ENCODE measurements at regions not wholly inside any gene's neighbourhood (a gene's known extent, or its start where the extent isn't known, plus 50 kb on each side); places are given as distances from the start of the nearest gene placed in this dataset.

DNA sequence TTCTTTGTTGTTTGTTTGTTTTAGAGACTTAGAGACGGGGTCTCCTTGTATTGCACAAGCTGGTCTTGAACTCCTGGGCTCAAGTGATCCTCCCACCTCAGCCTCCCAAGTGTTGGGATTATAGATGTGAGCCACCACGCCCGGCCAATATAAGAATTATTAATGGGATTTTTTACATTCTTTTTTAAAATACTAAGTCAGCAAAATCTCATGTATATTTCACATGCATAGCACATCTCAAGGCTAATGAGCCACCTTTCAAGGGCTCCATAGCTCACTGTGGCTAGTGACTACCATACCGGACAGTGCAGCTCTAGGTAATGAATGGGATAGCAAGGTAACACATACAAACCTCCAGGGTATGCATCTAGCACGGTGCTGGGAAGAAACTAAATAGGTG lies 361.4 kb downstream of the SAMD5 start:
- no peak for TF ChIP-seq POLR2A (IDR thresholded peaks at IDR 0.05; ENCODE audit: extremely low read depth, insufficient read length)
- no peak for TF ChIP-seq MYC (IDR thresholded peaks at IDR 0.05; ENCODE audit: low read depth, low read length)
- TF ChIP-seq, protein P1, sequence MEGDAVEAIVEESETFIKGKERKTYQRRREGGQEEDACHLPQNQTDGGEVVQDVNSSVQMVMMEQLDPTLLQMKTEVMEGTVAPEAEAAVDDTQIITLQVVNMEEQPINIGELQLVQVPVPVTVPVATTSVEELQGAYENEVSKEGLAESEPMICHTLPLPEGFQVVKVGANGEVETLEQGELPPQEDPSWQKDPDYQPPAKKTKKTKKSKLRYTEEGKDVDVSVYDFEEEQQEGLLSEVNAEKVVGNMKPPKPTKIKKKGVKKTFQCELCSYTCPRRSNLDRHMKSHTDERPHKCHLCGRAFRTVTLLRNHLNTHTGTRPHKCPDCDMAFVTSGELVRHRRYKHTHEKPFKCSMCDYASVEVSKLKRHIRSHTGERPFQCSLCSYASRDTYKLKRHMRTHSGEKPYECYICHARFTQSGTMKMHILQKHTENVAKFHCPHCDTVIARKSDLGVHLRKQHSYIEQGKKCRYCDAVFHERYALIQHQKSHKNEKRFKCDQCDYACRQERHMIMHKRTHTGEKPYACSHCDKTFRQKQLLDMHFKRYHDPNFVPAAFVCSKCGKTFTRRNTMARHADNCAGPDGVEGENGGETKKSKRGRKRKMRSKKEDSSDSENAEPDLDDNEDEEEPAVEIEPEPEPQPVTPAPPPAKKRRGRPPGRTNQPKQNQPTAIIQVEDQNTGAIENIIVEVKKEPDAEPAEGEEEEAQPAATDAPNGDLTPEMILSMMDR (IDR thresholded peaks at IDR 0.05; ENCODE audit: low read depth, low read length): no peak
- TF ChIP-seq, protein P2, sequence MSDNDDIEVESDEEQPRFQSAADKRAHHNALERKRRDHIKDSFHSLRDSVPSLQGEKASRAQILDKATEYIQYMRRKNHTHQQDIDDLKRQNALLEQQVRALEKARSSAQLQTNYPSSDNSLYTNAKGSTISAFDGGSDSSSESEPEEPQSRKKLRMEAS (IDR thresholded peaks at IDR 0.05; ENCODE audit: low read depth, low read length): no peak
- H3K4me3 ChIP-seq (ENCODE audit: low read depth, low read length): no peak overlapping the region
- no peak for DNase-seq (ENCODE audit: low read depth)

DNA sequence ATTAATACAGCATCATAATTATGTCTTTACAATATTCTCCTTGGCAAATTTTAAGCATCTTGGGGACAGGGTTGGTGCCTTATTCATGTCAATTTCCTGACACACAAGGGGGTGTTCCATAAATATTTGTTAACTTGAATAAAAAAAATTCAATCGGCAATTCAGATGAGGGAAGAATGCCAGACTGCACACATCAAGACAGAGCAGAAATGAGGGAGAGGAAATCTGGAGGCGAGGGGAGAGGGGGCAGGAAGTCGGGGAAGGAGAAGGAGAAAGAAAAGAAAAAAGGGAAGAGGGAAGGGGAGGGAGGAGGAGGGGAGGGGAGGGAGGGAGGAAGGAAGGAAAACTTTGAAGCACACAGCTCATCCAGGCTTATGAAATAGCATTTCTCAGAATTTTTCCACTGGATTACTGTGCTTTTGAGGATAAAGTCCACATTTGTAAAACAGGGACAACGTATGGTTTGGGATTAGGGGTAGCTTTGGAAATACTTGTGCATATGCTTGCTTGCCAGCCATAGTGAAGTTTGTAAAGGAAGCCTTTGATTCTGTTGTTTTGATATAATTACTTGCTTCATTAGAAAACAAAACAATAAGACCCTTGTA lies 362.1 kb downstream of the SAMD5 start:
- no peak overlapping the region for H3K4me3 ChIP-seq (ENCODE audit: low read depth, low read length)
- DNase-seq (ENCODE audit: low read depth): no peak
- TF ChIP-seq, protein P2 (IDR thresholded peaks at IDR 0.05; ENCODE audit: low read depth, low read length): no peak
- TF ChIP-seq POLR2A (IDR thresholded peaks at IDR 0.05; ENCODE audit: extremely low read depth, insufficient read length): no peak
- no peak for TF ChIP-seq MYC (IDR thresholded peaks at IDR 0.05; ENCODE audit: low read depth, low read length)
- TF ChIP-seq, protein P1 (IDR thresholded peaks at IDR 0.05; ENCODE audit: low read depth, low read length): no peak

DNA sequence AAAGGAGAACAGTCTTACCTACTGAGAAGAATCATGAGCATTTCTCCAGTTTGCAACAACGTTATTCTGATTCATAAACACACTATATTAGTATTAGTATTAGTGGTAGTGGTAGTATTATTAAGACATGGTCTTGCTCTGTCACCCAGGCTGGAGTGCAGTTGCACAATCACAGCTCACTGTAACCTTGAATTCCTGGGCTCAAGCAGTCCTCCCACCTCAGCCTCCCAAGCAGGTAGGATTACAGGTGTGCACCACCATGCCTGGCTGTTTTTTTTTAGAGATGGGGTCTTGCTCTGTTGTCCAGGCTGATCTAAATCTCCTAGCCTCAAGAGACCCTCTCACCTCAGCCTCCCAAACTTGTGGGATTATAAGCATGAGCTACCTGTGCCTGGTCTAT lies 363.5 kb downstream of the SAMD5 start:
- TF ChIP-seq POLR2A (IDR thresholded peaks at IDR 0.05; ENCODE audit: extremely low read depth, insufficient read length) (no peak), MYC (IDR thresholded peaks at IDR 0.05; ENCODE audit: low read depth, low read length) (no peak)
- TF ChIP-seq, protein P1 (IDR thresholded peaks at IDR 0.05; ENCODE audit: low read depth, low read length): no peak
- TF ChIP-seq, protein P2 (IDR thresholded peaks at IDR 0.05; ENCODE audit: low read depth, low read length): no peak

DNA sequence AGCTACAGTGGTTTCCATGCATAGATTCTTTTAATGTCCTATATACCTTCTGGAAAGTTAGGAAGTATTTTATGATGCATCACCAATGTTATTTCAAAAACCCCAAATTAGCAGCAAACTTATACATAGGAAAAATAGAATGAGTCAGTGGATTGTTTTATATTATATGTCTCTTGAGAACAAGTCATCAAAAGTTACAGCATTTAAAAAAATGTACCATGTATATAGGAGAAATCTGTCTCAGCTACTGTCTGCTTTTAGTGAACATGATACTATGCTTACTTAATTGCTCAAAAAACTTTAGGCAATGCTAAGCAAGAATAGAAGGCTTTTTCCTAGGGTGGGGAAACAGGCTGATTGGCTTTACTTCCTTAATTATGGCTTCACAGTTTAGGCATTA lies 365.3 kb downstream of the SAMD5 start:
- H3K4me3 ChIP-seq (ENCODE audit: low read depth, low read length): no peak overlapping the region
- no peak for DNase-seq (ENCODE audit: low read depth)
- TF ChIP-seq POLR2A (IDR thresholded peaks at IDR 0.05; ENCODE audit: extremely low read depth, insufficient read length) (no peak), MYC (IDR thresholded peaks at IDR 0.05; ENCODE audit: low read depth, low read length) (no peak)
- TF ChIP-seq, protein P2 (IDR thresholded peaks at IDR 0.05; ENCODE audit: low read depth, low read length): no peak
- TF ChIP-seq, protein P1 (IDR thresholded peaks at IDR 0.05; ENCODE audit: low read depth, low read length): no peak

More for the DNA sequence above, 363.5 kb downstream of the SAMD5 start:
- H3K4me3 ChIP-seq (ENCODE audit: low read depth, low read length): no peak overlapping the region
- DNase-seq (ENCODE audit: low read depth): no peak

DNA sequence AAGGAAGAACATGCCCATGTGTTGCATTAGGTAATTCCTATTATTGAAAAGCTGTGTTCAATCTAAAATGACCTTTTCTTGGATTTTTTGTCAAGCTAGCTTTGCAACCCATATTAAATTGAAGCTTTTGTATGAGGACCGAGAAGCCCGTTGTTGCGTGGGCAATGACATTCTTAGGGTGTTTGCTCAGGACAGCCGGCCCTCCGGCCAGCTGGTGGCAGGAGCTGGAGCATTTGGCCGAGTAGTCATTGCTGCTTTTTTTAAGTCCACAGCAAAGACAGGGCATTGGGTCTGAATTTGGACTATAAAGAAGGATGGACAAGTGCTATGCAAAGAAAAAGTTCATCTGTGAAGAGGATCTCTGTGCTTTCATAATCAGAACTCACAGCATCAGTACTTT lies 365.8 kb downstream of the SAMD5 start:
- no peak for DNase-seq (ENCODE audit: low read depth)
- TF ChIP-seq, protein P1 (IDR thresholded peaks at IDR 0.05; ENCODE audit: low read depth, low read length): no peak
- TF ChIP-seq POLR2A (IDR thresholded peaks at IDR 0.05; ENCODE audit: extremely low read depth, insufficient read length) (no peak), MYC (IDR thresholded peaks at IDR 0.05; ENCODE audit: low read depth, low read length) (no peak)
- TF ChIP-seq, protein P2 (IDR thresholded peaks at IDR 0.05; ENCODE audit: low read depth, low read length): no peak

More for the DNA sequence above, 365.8 kb downstream of the SAMD5 start:
- H3K4me3 ChIP-seq (ENCODE audit: low read depth, low read length): no peak overlapping the region
